DND-41 (cell line): ENCODE measurements at regions not wholly inside any gene's neighbourhood (a gene's known extent, or its start where the extent isn't known, plus 50 kb on each side); places are given as distances from the start of the nearest gene placed in this dataset.
"Not testable (repeated sequence)": the region's sequence is repeated elsewhere in the genome, so short reads cannot be mapped to it uniquely, and the experiment has no call there.

ENCODE experiments used
- ATAC-seq: fragments of 200-7000 bp; cut with Tn5 transposase; 3 replicates; pipeline ENCODE4 v1.9.1; 2021; ENCODE audit warnings: low read depth; ENCODE audit not compliant: insufficient read depth
- DNase-seq: peaks from one replicate; pipeline ENCODE4 v3.0.0-alpha.2; 2020
- H2AFZ ChIP-seq: 2 replicates; pipeline ENCODE4 v1.6.0; 2012; ENCODE audit warnings: low read depth, low read length
- H3K27ac ChIP-seq: 2 replicates; pipeline ENCODE4 v1.5.1; 2012; ENCODE audit warnings: low read length, inconsistent platforms
- H3K27me3 ChIP-seq: fragments of 200-600 bp; sonication (generic); 2 replicates; pipeline ENCODE4 v1.6.0; 2012; ENCODE audit warnings: low read length, mild to moderate bottlenecking, inconsistent platforms; ENCODE audit not compliant: insufficient read depth, poor library complexity
- H3K36me3 ChIP-seq: 2 replicates; pipeline ENCODE4 v1.5.1; 2012; ENCODE audit warnings: low read length, inconsistent platforms; ENCODE audit not compliant: insufficient read depth
- H3K4me1 ChIP-seq: 2 replicates; pipeline ENCODE4 v1.5.1; 2012; ENCODE audit warnings: mild to moderate bottlenecking, low read length; ENCODE audit not compliant: insufficient read depth
- H3K4me2 ChIP-seq: 2 replicates; pipeline ENCODE4 v1.6.0; 2012; ENCODE audit warnings: mild to moderate bottlenecking, moderate library complexity, low read length, inconsistent platforms; ENCODE audit not compliant: insufficient read depth
- H3K4me3 ChIP-seq, 2 experiments: fragments of 200-600 bp in 1 of 2; shearing (Covaris generic) in 1 of 2; 2 replicates each; pipeline ENCODE4 v1.5.1; 2012 to 2016; ENCODE audit warnings: inconsistent platforms in 2 of 2, low read length in 2 of 2, mild to moderate bottlenecking in 2 of 2, low read depth in 1 of 2, moderate library complexity in 1 of 2
- H3K79me2 ChIP-seq: 2 replicates; pipeline ENCODE4 v1.6.0; 2012; ENCODE audit warnings: low read length, inconsistent platforms; ENCODE audit not compliant: insufficient read depth
- H3K9ac ChIP-seq: 2 replicates; pipeline ENCODE4 v1.6.0; 2012; ENCODE audit warnings: low read depth, mild to moderate bottlenecking, inconsistent platforms, low read length, moderate library complexity
- H3K9me3 ChIP-seq: 2 replicates; pipeline ENCODE4 v1.5.1; 2012; ENCODE audit warnings: low read length, moderate library complexity, mild to moderate bottlenecking, inconsistent platforms; ENCODE audit not compliant: insufficient read depth, severe bottlenecking
- H4K20me1 ChIP-seq: 2 replicates; pipeline ENCODE4 v1.6.0; 2012; ENCODE audit warnings: low read length; ENCODE audit not compliant: insufficient read depth

DNA sequence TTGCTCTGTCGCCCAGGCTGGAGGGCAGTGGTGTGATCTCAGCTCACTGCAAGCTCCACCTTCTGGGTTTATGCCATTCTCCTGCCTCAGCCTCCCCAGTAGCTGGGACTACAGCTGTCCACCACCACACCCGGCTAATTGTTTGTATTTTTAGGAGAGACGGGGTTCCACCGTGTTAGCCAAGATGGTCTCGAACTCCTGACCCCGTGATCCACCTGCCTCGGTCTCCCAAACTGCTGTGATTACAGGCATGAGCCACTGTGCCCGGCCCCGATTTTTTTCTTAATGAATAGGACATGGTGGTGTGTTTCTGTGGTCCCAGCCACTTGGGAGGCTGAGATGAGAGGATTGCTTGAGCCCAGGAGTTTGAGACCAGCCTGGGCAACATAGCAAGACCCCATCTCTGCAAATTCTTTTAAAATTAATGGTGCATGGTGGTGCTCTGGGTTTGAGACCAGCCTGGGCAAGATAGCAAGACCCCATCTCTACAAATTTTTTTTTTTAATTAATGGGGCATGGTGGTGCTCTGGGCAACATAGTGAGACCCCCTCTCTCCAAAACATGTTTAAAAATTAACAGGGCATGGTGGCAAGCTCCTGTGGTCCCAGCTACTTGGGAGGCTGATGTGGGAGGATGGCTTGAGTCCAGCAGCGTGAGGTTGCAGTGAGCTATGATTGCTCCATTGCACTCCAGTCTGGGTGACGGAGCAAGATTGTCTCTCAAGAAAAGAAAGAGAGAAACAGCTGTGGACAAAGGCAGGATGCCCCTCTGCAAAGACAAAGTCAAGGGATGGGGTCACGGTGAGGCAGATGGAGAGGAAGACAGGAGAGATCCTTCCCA, 4497.2 kb upstream of the OR11H1 start:
- not testable (repeated sequence) for ATAC-seq
- peaks cover 43% of the 10 kb centered on the region for H3K9me3 ChIP-seq

GRCh38 chr22:11032115-11032514, 4495.9 kb upstream of the OR11H1 start:
- H3K27ac ChIP-seq, DNase-seq, H3K36me3 ChIP-seq, H2AFZ ChIP-seq, H3K27me3 ChIP-seq, H3K79me2 ChIP-seq, H3K9ac ChIP-seq, H3K4me3 ChIP-seq, H4K20me1 ChIP-seq, H3K4me1 ChIP-seq, ATAC-seq, H3K4me2 ChIP-seq: not testable (repeated sequence)
- H3K9me3 ChIP-seq: peaks cover 49% of the 10 kb centered on the region

More for the DNA sequence above, 4497.2 kb upstream of the OR11H1 start:
- H3K4me1 ChIP-seq, H3K36me3 ChIP-seq, H4K20me1 ChIP-seq, H3K79me2 ChIP-seq, H3K9ac ChIP-seq, H3K27ac ChIP-seq, H2AFZ ChIP-seq, H3K4me2 ChIP-seq, H3K27me3 ChIP-seq, DNase-seq, H3K4me3 ChIP-seq: not testable (repeated sequence)

- not testable (repeated sequence) for H2AFZ ChIP-seq, H3K4me2 ChIP-seq, H3K36me3 ChIP-seq, H3K27ac ChIP-seq, H3K79me2 ChIP-seq, DNase-seq, ATAC-seq, H3K9ac ChIP-seq, H4K20me1 ChIP-seq, H3K4me1 ChIP-seq, H3K27me3 ChIP-seq, H3K4me3 ChIP-seq
- peaks cover 46% of the 10 kb centered on the region for H3K9me3 ChIP-seq
Measured at GRCh38 chr22:11034660-11034987, 4493.4 kb upstream of the OR11H1 start.

DNA sequence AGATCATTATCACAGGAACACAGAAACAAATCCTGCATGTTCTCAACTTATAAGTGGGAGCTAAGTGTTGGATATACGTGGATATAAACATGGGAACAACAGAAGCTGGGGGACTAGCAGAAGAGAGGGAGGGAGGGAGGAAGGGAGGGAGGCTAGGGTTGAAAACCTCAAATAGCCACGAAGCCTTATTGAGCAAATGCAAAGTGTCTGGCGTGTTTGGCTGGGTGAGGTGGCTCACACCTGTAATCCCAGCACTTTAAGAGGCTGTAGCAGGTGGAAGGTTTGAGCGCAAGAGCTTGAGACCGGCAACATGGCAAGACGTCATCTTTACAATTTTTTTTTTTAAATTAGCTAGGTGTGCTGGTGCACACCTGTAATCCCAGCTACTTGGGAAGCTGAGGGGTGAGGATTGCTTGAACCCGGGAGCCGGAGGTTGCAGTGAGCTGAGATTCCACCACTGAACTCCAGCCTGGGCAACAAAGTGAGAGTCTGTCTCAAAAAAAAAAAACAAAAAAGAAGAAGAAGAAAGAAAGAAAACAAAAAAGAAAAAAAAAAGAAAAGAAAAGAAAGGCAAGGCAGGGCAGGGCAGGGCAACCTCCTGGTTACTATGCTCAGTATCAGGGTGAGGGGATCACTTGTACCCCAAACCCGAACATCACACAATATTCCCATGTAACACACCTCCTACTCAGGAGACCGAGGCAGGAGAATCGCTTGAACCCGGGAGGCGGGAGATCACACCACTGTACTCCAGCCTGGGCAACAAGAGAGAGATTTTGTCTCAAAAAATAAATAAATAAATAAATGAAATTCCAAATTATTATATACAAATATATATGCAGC, 4492.7 kb upstream of the OR11H1 start:
- DNase-seq, H3K4me1 ChIP-seq, H3K27me3 ChIP-seq, H3K36me3 ChIP-seq, H2AFZ ChIP-seq, ATAC-seq, H3K4me3 ChIP-seq, H3K27ac ChIP-seq, H3K4me2 ChIP-seq, H3K9ac ChIP-seq, H3K79me2 ChIP-seq, H4K20me1 ChIP-seq: not testable (repeated sequence)
- H3K9me3 ChIP-seq: peaks cover 43% of the 10 kb centered on the region

- H3K4me2 ChIP-seq, H3K4me3 ChIP-seq, ATAC-seq, H3K79me2 ChIP-seq, DNase-seq, H2AFZ ChIP-seq, H3K27ac ChIP-seq, H3K4me1 ChIP-seq, H4K20me1 ChIP-seq, H3K27me3 ChIP-seq, H3K36me3 ChIP-seq, H3K9ac ChIP-seq: not testable (repeated sequence)
- H3K9me3 ChIP-seq: peaks cover 36% of the 10 kb centered on the region
Measured at GRCh38 chr22:11037314-11037713, 4490.7 kb upstream of the OR11H1 start.

GRCh38 chr22:11037814-11038213, 4490.2 kb upstream of the OR11H1 start:
- not testable (repeated sequence) for H3K79me2 ChIP-seq, DNase-seq, H3K36me3 ChIP-seq, H3K4me3 ChIP-seq, H3K27ac ChIP-seq, H4K20me1 ChIP-seq, H3K4me2 ChIP-seq, H3K9ac ChIP-seq, ATAC-seq, H2AFZ ChIP-seq, H3K27me3 ChIP-seq, H3K4me1 ChIP-seq
- peaks cover 32% of the 10 kb centered on the region for H3K9me3 ChIP-seq

DNA sequence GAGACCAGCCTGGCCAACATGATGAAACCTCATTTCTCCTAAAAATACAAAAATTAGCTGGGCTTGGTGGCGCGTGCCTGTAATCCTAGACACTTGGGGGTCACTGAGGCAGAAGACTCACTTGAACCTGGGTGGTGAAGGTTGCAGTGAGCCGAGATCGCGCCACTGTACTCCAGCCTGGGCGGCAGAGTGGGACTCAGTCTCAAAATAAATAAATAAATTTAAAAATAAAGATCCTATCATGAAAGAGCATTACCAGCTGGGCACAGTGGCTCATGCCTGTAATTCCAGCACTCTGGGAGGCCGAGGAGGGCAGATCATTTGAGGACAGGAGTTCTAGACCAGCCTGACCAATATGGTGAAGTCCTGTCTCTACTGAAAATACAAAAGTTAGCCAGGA, 4489.2 kb upstream of the OR11H1 start:
- not testable (repeated sequence) for ATAC-seq, H3K27ac ChIP-seq, H3K4me1 ChIP-seq, H3K27me3 ChIP-seq, H3K9ac ChIP-seq, H3K79me2 ChIP-seq, H2AFZ ChIP-seq, H3K36me3 ChIP-seq, DNase-seq, H3K4me2 ChIP-seq, H3K4me3 ChIP-seq, H4K20me1 ChIP-seq
- peaks cover 32% of the 10 kb centered on the region for H3K9me3 ChIP-seq

- not testable (repeated sequence) for H3K4me2 ChIP-seq, H3K27ac ChIP-seq, H2AFZ ChIP-seq, ATAC-seq, H4K20me1 ChIP-seq, H3K36me3 ChIP-seq, H3K4me3 ChIP-seq, H3K27me3 ChIP-seq, H3K9ac ChIP-seq, H3K4me1 ChIP-seq, DNase-seq, H3K79me2 ChIP-seq
- H3K9me3 ChIP-seq: peaks cover 18% of the 10 kb centered on the region
Measured at GRCh38 chr22:11041416-11041815, 4486.6 kb upstream of the OR11H1 start.
